ENCODE measurements at regions not wholly inside any gene's neighbourhood (a gene's known extent, or its start where the extent isn't known, plus 50 kb on each side); places are given as distances from the start of the nearest gene placed in this dataset.

- H2BK15ac ChIP-seq (ENCODE audit: low read depth, low read length), result no peak overlapping the region
- no peak overlapping the region for H2BK120ac ChIP-seq (ENCODE audit: low read depth, low read length)
- H3K9me1 ChIP-seq (ENCODE audit: insufficient read depth, low read length), result no peaks in the 10 kb centered on the region
- H3K4me2 ChIP-seq (ENCODE audit: low read depth, low read length), result no peak overlapping the region
- TF ChIP-seq MAFK (IDR thresholded peaks at IDR 0.05; ENCODE audit: low read depth, low read length) (no peak), RFX5 (IDR thresholded peaks at IDR 0.05; ENCODE audit: low read depth, low read length) (no peak), BHLHE40 (IDR thresholded peaks at IDR 0.05; ENCODE audit: low read depth, low read length) (no peak), CEBPB (IDR thresholded peaks at IDR 0.05; ENCODE audit: low read depth, low read length) (no peak), MXI1 (IDR thresholded peaks at IDR 0.05; ENCODE audit: borderline replicate concordance, low read depth, low read length) (no peak), NFE2L2 (IDR thresholded peaks at IDR 0.05; ENCODE audit: low read depth, low read length) (no peak), USF2 (IDR thresholded peaks at IDR 0.05; ENCODE audit: low read depth, low read length) (no peak), POLR2A (IDR thresholded peaks at IDR 0.05; ENCODE audit: low read depth, low read length) (no peak), SMC3 (IDR thresholded peaks at IDR 0.05; ENCODE audit: low read depth, low read length) (no peak)
- DNase-seq, result no peak
- no peak overlapping the region for H3K18ac ChIP-seq (ENCODE audit: low read depth, low read length)
- H3K4me3 ChIP-seq (ENCODE audit: insufficient read depth, low read depth, low read length), result no peak overlapping the region
- no peaks in the 10 kb centered on the region for H3K9me3 ChIP-seq (ENCODE audit: control insufficient read depth, insufficient read depth, low read length)
- H2BK5ac ChIP-seq (ENCODE audit: low read depth, low read length, poor library complexity, severe bottlenecking), result no peak overlapping the region
- dilution Hi-C loops (cut with HindIII; ENCODE audit: low sequenced_read_pairs, unreplicated experiment), result no loop called here
- no peak overlapping the region for H4K8ac ChIP-seq (ENCODE audit: low read depth in 2 of 2, low read length in 2 of 2)
- intact Hi-C loops (cut with micrococcal nuclease), result no loop called here
- no TSS peak for BruUV-seq (replicated peaks)
- ChIA-PET POLR2A (ENCODE audit: unreplicated experiment) (no interaction called here), CTCF (no interaction called here)
- H3K4ac ChIP-seq (ENCODE audit: low read depth, low read length), result no peak overlapping the region
- no peak overlapping the region for H4K5ac ChIP-seq (ENCODE audit: low read depth, low read length)
- no peak for ATAC-seq (ENCODE audit: low read depth)
- no peak overlapping the region for H2AK9ac ChIP-seq (replicated peaks; ENCODE audit: low read depth, low read length, poor library complexity)
- in situ Hi-C loops (cut with MboI; ENCODE audit: low sequenced_read_pairs), result no loop called here
- no peak overlapping the region for H3K27ac ChIP-seq (ENCODE audit: insufficient read depth, low read length)
- H2AK5ac ChIP-seq (ENCODE audit: low read depth, low read length), result no peak overlapping the region
- no peaks in the 10 kb centered on the region for H3K79me1 ChIP-seq (ENCODE audit: low read depth in 1 of 2, low read length in 2 of 2)
- H3K36me3 ChIP-seq (ENCODE audit: control insufficient read depth, insufficient read depth, low read length), result no peaks in the 10 kb centered on the region
- no peak overlapping the region for H3K14ac ChIP-seq (replicated peaks; ENCODE audit: low read depth, low read length)
- no peaks in the 10 kb centered on the region for H4K20me1 ChIP-seq (ENCODE audit: insufficient read depth, low read length)
- H3K27me3 ChIP-seq (ENCODE audit: control insufficient read depth, insufficient read depth, low read length), result no peaks in the 10 kb centered on the region
- no peak overlapping the region for H3K9ac ChIP-seq (ENCODE audit: low read depth, low read length)
- H2BK20ac ChIP-seq (ENCODE audit: low read depth, low read length), result no peak overlapping the region
- 100% methylated on average over 1 of the region's 2 CpGs; no CpG with 5 or more reads in 1 of the 2 experiments for WGBS, 2 experiments (ENCODE audit: extremely low coverage in 2 of 2, insufficient read length in 1 of 2)
- no peak overlapping the region for H3K56ac ChIP-seq (ENCODE audit: extremely low read depth, insufficient read depth, low read length)
- H2AFZ ChIP-seq (replicated peaks; ENCODE audit: low read length, poor library complexity), result no peak overlapping the region
- H3K4me1 ChIP-seq (ENCODE audit: control insufficient read depth, insufficient read depth, low read length), result no peaks in the 10 kb centered on the region
- no peak overlapping the region for H3K23ac ChIP-seq (ENCODE audit: low read depth, low read length)
- H4K91ac ChIP-seq (ENCODE audit: insufficient read depth, low read depth, low read length), result no peak overlapping the region
These were observed 274.8 kb upstream of the NRG3 start for GRCh38 chr10:81600185-81600584.

Data from IMR-90 (cell line).